Activated T-cell treated with anti-CD3 and anti-CD28 coated beads, Interleukin-2, amount 50 U/mL, for 48 hours (primary cell): ENCODE measurements at regions not wholly inside any gene's neighbourhood (a gene's known extent, or its start where the extent isn't known, plus 50 kb on each side); places are given as distances from the start of the nearest gene placed in this dataset.
"Not testable (repeated sequence)": the region's sequence is repeated elsewhere in the genome, so short reads cannot be mapped to it uniquely, and the experiment has no call there.

ENCODE experiments used
- DNase-seq, 2 experiments: peaks; one replicate each; pipeline ENCODE4 v3.0.0-alpha.2; 2020

DNA sequence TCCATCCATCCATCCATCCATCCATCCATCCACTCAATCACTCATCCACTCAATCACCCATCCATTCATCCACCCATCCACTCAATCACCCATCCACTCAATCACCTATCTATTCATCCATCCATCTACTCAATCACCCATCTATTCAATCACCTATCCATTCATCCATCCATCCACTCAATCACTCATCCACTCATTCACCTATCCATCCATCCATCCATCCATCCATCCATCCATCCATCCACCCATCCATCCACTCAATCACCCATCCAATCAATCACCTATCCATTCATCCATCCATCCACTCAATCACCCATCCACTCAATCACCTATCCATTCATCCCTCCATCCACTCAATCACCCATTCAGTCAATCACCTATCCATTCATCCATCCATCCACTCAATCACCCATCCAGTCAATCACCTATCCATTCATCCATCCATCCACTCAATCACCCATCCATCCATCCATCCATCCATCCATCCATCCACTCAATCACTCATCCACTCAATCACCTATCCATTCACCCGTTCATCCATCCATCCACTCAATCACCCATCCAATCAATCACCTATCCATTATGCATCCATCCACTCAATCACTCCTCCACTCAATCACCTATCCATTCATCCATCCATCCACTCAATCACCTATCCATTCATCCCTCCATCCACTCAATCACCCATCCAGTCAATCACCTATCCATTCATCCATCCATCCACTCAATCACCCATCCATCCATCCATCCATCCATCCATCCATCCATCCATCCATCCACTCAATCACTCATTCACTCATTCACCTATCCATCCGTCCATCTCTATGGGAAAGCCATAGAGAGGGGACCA is 114.7 kb upstream of the ZBTB40 start:
- DNase-seq = not testable (repeated sequence)

DNA sequence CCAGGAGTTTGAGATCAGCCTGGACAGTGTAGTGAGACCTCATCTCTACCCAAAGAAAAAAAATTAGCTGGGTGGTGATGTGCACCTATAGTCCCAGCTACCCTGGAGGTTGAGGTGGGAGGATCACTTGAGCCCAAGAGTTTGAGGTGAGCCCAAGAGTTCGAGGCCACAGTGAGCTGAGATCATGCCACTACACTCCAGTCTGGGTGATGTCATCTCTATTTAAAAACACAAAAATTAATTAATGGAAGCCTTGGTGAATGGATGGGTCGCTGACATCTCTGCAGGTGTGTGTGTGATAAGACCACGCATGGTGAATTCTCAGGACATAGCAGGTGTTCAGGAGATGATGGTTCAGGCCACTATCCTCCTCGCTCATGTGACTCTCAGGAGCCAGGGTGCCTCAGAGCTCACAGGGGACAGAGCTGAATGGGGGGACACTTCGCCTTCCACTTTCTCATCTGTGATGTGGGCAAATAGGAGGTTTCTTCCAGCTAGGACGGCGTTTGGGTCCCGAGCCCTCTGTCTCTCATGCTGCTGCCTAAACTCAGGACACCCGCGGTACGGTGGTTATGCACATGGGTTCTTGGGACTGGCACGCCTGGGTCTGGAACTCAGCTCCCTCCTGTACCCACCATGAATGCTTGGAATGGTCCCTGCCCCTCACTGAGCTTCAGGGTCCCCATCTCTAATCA is 113.4 kb upstream of the ZBTB40 start:
- no peak for DNase-seq

DNA sequence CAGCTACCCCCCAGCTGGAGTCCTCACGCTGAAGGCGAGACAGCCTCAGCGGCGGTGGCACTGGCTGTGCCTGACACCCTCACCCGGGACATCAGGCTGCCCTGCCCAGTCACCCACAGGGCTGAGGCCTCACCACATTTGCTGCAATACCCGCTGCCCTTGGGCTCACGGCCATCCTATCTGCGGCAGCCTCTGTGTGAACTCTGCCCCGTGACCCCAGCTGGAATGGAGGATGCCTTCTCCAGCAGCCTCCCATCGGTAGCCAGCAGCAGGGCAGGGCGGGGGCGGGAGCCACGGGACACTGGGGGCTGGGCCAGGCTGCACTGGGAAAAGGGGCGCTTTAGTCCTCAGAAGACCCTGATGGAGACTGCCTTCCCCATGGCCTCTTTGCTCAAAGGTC is 112.4 kb upstream of the ZBTB40 start:
- DNase-seq = no peak

GRCh38 chr1:22340066-22340465 is 111.6 kb upstream of the ZBTB40 start:
- DNase-seq = no peak

GRCh38 chr1:22340873-22341272 is 110.8 kb upstream of the ZBTB40 start:
- no peak for DNase-seq

DNA sequence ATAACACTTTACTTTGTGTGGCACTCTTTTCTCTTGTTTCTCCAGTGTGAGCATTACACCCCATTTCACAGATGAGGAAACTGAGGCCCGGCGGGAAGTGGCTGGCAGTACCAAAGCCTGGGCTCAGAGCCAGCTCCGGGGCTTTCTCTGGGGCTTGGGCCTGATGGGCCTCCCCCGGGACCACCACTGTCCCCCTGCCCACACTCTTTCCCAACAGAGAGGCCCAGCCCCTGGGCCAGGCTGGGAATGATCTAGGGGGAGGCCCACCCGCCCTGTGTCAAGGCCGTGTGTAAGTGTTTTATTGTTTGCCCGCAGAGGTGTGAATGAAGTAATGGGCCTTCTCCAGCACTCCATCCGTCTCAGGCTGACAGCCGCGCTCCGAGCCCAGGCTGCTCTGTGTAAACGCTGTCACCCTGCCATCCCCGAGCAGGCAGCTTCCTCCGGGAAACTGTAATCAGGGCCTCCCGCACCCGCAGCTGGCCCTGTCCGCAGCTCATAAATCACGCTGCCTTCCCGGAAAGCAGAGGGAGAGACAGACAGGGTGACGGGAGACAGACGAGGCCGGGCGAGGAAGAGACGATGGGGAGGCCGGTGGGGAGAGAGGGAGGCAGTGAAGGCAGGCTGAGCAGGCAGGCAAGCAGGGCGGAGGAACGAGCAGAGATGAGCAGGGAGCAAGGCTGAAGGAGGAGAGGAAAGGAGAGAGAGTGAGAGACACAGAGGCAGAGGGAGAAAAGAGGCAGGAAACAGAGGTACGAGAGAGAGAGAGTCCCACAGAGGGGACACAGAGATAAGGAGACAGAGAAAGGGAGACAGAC is 109.7 kb upstream of the ZBTB40 start:
- DNase-seq = no peak

- no peak for DNase-seq
Observed at GRCh38 chr1:22342734-22343191, 108.9 kb upstream of the ZBTB40 start.

- no peak for DNase-seq
Observed at GRCh38 chr1:22343456-22344328, 108.0 kb upstream of the ZBTB40 start.

DNA sequence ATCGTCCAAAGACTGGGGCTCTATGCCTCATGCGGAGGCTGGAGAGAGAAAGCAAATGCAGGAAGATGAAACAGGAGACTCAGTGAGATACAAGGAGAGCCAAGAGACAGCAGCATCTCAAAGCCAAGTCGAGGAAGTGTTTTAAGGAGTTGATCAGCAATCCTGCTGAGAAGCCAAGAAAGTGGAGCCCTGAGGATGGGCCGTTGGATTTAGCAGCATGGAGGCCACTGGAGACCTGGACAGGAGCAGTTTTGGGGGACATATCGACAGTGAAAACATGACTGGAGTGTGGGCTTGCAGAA is 107.4 kb upstream of the ZBTB40 start:
- no peak for DNase-seq

- DNase-seq = no peak
Observed at GRCh38 chr1:22344851-22345560, 106.6 kb upstream of the ZBTB40 start.

DNA sequence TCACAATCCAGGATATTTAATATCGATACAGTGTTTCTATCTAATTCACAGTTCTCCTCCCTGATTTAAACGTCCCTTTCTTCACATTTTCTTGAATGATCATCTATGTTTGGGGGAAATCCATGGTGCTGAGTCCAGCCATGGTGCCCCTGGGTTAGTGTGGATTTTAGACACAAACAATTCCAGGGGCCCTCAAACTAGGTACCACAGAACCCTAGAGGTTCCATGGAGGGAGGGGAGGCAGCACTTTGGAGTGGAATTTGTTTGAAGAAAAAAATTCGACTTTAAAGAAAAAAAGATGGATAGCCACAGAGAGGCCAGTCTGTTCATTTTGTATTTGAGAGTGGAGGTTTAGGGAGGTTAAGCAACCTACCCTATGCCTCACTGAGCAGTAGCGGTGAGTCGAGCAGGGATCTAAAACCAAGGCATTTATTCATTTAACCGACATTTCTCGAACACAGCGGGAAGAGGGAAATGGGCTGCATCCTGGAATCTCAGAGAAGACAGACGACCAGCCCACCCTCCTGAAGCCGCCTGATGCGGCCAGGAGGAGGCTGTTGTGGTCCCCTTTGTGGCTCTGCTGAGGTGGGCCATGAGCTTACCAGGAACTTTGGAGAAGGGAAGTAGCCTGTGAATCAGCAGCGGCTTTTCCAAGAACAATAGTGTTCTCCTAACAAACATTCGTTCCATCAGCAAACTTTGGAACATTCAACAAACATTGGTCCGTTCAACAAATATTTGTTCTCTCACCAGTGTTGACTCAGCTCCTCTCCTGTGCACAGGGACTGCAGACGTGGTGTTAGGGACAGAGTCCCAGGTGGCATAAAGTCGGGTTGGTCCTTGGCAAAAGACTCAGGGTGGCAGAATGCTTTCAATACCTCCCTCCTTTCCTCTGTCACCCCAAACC is 103.5 kb upstream of the ZBTB40 start:
- no peak for DNase-seq

DNA sequence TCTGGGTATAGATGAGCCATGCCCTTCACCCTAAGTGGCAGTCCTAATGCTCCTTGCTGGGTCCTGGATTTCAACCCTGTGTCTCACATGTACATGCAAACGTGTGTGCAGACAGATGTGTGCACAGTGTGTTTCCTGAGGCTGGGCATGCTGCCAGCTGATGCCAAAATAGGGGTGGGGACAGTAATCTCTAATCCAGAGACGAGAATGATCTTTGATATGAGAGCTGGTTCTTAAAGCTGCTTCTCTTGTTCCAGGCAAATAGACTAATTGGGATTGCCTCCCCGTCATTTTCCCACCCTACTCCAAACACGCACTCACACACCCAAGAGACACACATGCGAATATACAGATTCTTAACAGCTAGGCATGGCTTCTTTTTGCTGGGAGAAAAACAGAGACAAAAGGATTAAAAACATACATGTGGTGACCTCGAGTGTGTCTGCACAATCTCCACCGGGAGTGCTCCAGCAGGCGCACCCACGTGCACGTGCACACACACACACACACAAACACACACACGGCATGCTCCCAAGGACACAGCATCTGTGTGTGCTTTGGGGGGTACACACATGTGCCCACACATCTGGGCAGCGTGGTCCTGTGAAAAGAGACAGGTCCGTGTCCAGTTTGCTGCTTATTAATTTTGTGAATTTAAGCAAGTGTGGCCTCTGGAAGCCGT is 102.1 kb upstream of the ZBTB40 start:
- DNase-seq = no peak

GRCh38 chr1:22350171-22350923 is 101.3 kb upstream of the ZBTB40 start:
- DNase-seq = no peak

GRCh38 chr1:22350924-22351767 is 100.5 kb upstream of the ZBTB40 start:
- no peak for DNase-seq

DNA sequence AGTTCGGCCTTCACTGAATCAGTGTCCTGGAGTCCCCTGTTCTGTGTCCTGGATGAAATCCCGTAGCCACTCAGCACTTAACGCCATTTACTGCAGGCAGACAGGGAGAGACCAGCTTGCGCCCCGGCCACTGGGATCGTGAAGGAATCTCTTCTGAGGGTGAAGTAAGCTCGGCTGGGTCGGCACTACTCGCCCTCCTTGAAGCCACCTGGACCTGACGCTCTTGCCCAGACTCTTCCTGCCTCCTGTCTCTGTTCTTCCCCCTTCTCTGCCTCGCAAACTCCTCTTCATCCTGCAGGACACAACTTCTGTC is 99.9 kb upstream of the ZBTB40 start:
- DNase-seq = no peak

DNA sequence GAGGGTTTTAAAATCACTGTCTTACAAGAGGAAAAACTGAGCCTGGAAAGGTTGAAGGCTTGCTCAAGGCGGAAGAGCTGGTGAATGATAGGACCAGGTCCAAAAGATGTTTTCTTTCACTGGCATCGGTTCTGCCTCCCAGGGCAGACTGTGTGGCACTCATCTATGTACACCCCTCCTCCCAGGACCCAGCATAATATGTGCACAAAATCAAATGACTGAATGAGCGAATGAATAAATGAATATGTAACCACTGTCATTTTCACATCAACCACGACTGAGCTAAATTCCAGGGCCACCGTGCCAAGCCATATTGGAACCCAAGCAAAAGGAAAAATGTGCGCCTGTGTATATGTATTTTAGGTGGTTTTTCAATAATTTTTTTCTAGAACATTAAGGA is 99.3 kb upstream of the ZBTB40 start:
- DNase-seq = no peak

- no peak for DNase-seq
Observed at GRCh38 chr1:22352896-22353295, 98.8 kb upstream of the ZBTB40 start.

GRCh38 chr1:22359427-22359826 is 92.2 kb upstream of the ZBTB40 start:
- DNase-seq = no peak
